Ascending aorta (tissue), 2 donors: ENCODE measurements at regions not wholly inside any gene's neighbourhood (a gene's known extent, or its start where the extent isn't known, plus 50 kb on each side); places are given as distances from the start of the nearest gene placed in this dataset.

Experiments
- DNase-seq, 2 donors: peaks; one replicate each; pipeline ENCODE4 v3.0.0-alpha.2; 2019; ENCODE audit warnings: low spot score in 2 of 2
- H3K27ac ChIP-seq, 2 donors: fragments of 200-600 bp; sonication (generic); one replicate each; pipeline ENCODE4 v1.5.1; 2016 to 2017; ENCODE audit warnings: mild to moderate bottlenecking in 1 of 2
- H3K27me3 ChIP-seq: fragments of 200-600 bp; sonication (generic); one replicate; pipeline ENCODE4 v1.5.1; 2017
- H3K36me3 ChIP-seq, 2 donors: fragments of 200-600 bp; sonication (generic); one replicate each; pipeline ENCODE4 v1.5.1; 2016
- H3K4me1 ChIP-seq, 2 donors: fragments of 200-600 bp; sonication (generic); one replicate each; pipeline ENCODE4 v1.5.1; 2016 to 2017; ENCODE audit warnings: mild to moderate bottlenecking in 1 of 2
- H3K4me3 ChIP-seq, 2 donors: fragments of 200-600 bp; sonication (generic); one replicate each; pipeline ENCODE4 v1.5.1; 2016 to 2017; ENCODE audit warnings: mild to moderate bottlenecking in 1 of 2
- H3K9me3 ChIP-seq, 2 donors: fragments of 200-600 bp; sonication (generic); one replicate each; pipeline ENCODE4 v1.5.1; 2016
- CTCF ChIP-seq, 3 experiments: fragments of 200-600 bp in 2 of 3; fragments of 450-650 bp in 1 of 3; sonication (generic) in 2 of 3; IDR thresholded peaks; one replicate each; pipeline ENCODE4 v1.5.1; 2016 to 2019; ENCODE audit warnings: antibody characterized with exemption in 3 of 3, mild to moderate bottlenecking in 1 of 3, moderate library complexity in 1 of 3
- intact Hi-C: fragments of 100-400 bp; cut with DNase I; formaldehyde crosslinking; loops from one replicate; pipeline ENCODE4 v1.15.1; 2023

- Histone ChIP-seq H3K27me3 (no peaks in the 10 kb centered on the region), H3K4me3 (no peak overlapping the region), H3K36me3 (no peaks in the 10 kb centered on the region), H3K27ac (peak overlapping the region; percentile 73 to 81), H3K9me3 (peaks cover 0 to 9% of the 10 kb centered on the region in 2 donors), H3K4me1 (peaks cover 16 to 21% of the 10 kb centered on the region in 2 donors)
- TF ChIP-seq CTCF (IDR thresholded peaks at IDR 0.05), result no peak
- intact Hi-C loops, result no loop called here
- DNase-seq, result no peak
Observed at GRCh38 chr20:50306478-50307423, 116.1 kb downstream of the CEBPB start.

- Histone ChIP-seq H3K27me3 (no peaks in the 10 kb centered on the region), H3K27ac (peak overlapping the region; percentile 85 to 89), H3K4me3 (no peak overlapping the region), H3K4me1 (peaks cover 19 to 32% of the 10 kb centered on the region in 2 donors), H3K36me3 (no peaks in the 10 kb centered on the region), H3K9me3 (no peaks in the 10 kb centered on the region)
- TF ChIP-seq CTCF (IDR thresholded peaks at IDR 0.05), result no peak
- DNase-seq, result no peak
- intact Hi-C loops, result loop anchor here (1.0 to 2.0 kb wide), 3 partner anchors 83 to 117 kb away; partner anchors contain the start of gene CEBPB
Observed at GRCh38 chr20:50308166-50308512, 117.5 kb downstream of the CEBPB start.

GRCh38 chr20:50308513-50309279 lies 118.1 kb downstream of the CEBPB start:
- no peaks in the 10 kb centered on the region for H3K9me3 ChIP-seq
- H3K4me1 ChIP-seq, result peaks cover 19 to 37% of the 10 kb centered on the region in 2 donors
- intact Hi-C loops, result loop anchor here (1.0 to 2.0 kb wide), 3 partner anchors 83 to 118 kb away; partner anchors contain the start of gene CEBPB
- DNase-seq, result peak; percentile 84 to 98
- peak in 1 of 3 experiments; percentile 8 for TF ChIP-seq CTCF (IDR thresholded peaks at IDR 0.05)
- peak overlapping the region; percentile 85 to 89 for H3K27ac ChIP-seq
- H3K27me3 ChIP-seq, result no peaks in the 10 kb centered on the region
- H3K4me3 ChIP-seq, result peak overlapping the region in 1 of 2 donors; percentile 31
- no peaks in the 10 kb centered on the region for H3K36me3 ChIP-seq

- H3K27ac ChIP-seq, result peak overlapping the region; percentile 85 to 89
- intact Hi-C loops, result loop anchor here (2.0 kb wide), 2 partner anchors 89 to 119 kb away; partner anchors contain the start of gene CEBPB
- DNase-seq, result no peak
- TF ChIP-seq CTCF (IDR thresholded peaks at IDR 0.05), result no peak
- peak overlapping the region in 1 of 2 donors; percentile 31 for H3K4me3 ChIP-seq
- no peaks in the 10 kb centered on the region for H3K9me3 ChIP-seq
- no peaks in the 10 kb centered on the region for H3K36me3 ChIP-seq
- H3K4me1 ChIP-seq, result peaks cover 16 to 34% of the 10 kb centered on the region in 2 donors
- H3K27me3 ChIP-seq, result no peaks in the 10 kb centered on the region
Observed at GRCh38 chr20:50309280-50309763, 118.7 kb downstream of the CEBPB start.
